Astrocyte (in vitro differentiated cells and primary cell): ENCODE measurements at regions not wholly inside any gene's neighbourhood (a gene's known extent, or its start where the extent isn't known, plus 50 kb on each side); places are given as distances from the start of the nearest gene placed in this dataset.

ENCODE experiments used
- CTCF ChIP-seq: IDR thresholded peaks from 2 replicates; pipeline ENCODE4 v1.5.1; 2011; ENCODE audit warnings: low read depth, mild to moderate bottlenecking, inconsistent platforms, low read length, moderate library complexity; ENCODE audit not compliant: insufficient read depth
- EZH2 ChIP-seq: IDR thresholded peaks from 2 replicates; pipeline ENCODE4 v1.6.1; 2012; ENCODE audit warnings: mild to moderate bottlenecking, low read length, inconsistent platforms; ENCODE audit not compliant: insufficient read depth

GRCh38 chrX:122816288-122816687, 367.8 kb upstream of the GRIA3 start:
- no peak for TF ChIP-seq CTCF
- TF ChIP-seq EZH2, result no peak
